ENCODE measurements at regions not wholly inside any gene's neighbourhood (a gene's known extent, or its start where the extent isn't known, plus 50 kb on each side); places are given as distances from the start of the nearest gene placed in this dataset.

GRCh38 chr5:8949908-8950307, 596.0 kb downstream of the SEMA5A start:
- no peak overlapping the region for H3K4me3 ChIP-seq (replicated peaks; ENCODE audit: low read depth, low read length)
- DNase-seq (ENCODE audit: low read depth): no peak
- TF ChIP-seq, protein P1, sequence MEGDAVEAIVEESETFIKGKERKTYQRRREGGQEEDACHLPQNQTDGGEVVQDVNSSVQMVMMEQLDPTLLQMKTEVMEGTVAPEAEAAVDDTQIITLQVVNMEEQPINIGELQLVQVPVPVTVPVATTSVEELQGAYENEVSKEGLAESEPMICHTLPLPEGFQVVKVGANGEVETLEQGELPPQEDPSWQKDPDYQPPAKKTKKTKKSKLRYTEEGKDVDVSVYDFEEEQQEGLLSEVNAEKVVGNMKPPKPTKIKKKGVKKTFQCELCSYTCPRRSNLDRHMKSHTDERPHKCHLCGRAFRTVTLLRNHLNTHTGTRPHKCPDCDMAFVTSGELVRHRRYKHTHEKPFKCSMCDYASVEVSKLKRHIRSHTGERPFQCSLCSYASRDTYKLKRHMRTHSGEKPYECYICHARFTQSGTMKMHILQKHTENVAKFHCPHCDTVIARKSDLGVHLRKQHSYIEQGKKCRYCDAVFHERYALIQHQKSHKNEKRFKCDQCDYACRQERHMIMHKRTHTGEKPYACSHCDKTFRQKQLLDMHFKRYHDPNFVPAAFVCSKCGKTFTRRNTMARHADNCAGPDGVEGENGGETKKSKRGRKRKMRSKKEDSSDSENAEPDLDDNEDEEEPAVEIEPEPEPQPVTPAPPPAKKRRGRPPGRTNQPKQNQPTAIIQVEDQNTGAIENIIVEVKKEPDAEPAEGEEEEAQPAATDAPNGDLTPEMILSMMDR (IDR thresholded peaks at IDR 0.05; ENCODE audit: low read length, missing control alignments): no peak

DNA sequence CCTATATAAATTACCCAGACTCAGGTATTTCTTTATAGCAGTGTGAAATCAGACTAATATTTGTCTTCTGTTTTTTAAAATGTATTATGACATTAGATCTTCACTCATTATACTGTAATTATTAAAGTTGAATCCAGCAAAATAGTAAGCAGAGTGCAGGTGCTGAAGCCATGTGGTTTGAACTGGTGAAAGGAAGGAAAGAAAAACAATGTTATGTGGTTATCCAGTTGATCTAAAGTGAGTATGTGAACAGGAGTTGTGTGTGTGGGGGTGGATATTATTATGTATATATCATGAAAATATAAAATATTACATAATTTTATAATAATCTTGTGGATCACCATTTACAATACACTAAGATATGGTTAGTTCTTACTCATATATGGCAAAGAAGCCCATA, 593.7 kb downstream of the SEMA5A start:
- no peak overlapping the region for H3K4me3 ChIP-seq (replicated peaks; ENCODE audit: low read depth, low read length)
- TF ChIP-seq, protein P1 (IDR thresholded peaks at IDR 0.05; ENCODE audit: low read length, missing control alignments): no peak
- DNase-seq (ENCODE audit: low read depth): no peak

GRCh38 chr5:8953016-8953415, 592.9 kb downstream of the SEMA5A start:
- DNase-seq (ENCODE audit: low read depth): no peak
- TF ChIP-seq, protein P1 (IDR thresholded peaks at IDR 0.05; ENCODE audit: low read length, missing control alignments): no peak
- no peak overlapping the region for H3K4me3 ChIP-seq (replicated peaks; ENCODE audit: low read depth, low read length)

DNA sequence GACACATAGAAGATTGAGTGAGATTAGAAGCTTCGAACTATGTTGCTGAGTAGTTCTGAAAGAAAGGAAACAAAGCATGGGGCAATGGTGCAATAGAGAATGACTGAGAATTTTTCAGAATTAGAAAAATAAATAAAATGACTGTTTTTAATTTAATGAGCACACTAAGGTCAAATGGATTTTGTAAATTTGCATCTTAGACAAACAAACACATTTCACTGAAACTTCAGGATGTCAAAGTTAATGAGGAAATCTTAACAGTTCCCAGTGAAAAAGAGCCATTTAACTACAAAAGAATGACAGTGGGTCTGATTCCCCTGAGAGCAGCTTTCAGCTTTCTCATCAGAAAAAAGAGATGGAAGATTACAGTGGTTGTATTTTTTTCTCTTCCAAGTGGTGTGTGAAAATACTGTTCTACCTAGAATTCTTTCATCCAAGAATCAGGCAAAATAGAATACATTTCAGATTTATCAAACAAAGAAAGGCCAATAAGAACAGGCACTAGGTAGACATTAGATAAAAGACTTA, 591.9 kb downstream of the SEMA5A start:
- DNase-seq (ENCODE audit: low read depth): no peak
- TF ChIP-seq, protein P1 (IDR thresholded peaks at IDR 0.05; ENCODE audit: low read length, missing control alignments): no peak

GRCh38 chr5:8954801-8955200, 591.1 kb downstream of the SEMA5A start:
- DNase-seq (ENCODE audit: low read depth): no peak
- H3K4me3 ChIP-seq (replicated peaks; ENCODE audit: low read depth, low read length): no peak overlapping the region
- TF ChIP-seq, protein P1 (IDR thresholded peaks at IDR 0.05; ENCODE audit: low read length, missing control alignments): peak; percentile 21

More for the DNA sequence above, 591.9 kb downstream of the SEMA5A start:
- H3K4me3 ChIP-seq (replicated peaks; ENCODE audit: low read depth, low read length): no peak overlapping the region

DNA sequence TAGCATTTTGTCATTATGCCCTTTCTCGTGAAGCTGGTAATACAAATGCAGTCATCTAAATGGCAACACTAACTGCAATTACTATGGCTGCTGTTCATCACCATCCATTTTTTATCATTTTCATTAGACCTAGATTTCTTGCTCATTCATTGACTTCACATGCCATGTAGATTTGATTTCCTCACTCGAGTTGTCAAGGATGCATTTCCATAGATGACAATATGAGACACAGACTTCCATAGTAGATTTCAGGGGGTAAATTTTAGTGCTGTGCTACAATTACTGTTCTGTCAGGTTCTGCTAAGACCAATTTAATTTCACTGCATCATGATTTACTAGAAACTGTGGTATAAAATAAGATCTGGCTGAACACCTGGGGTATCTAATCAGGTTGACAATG, 589.2 kb downstream of the SEMA5A start:
- TF ChIP-seq, protein P1 (IDR thresholded peaks at IDR 0.05; ENCODE audit: low read length, missing control alignments): no peak
- no peak for DNase-seq (ENCODE audit: low read depth)

DNA sequence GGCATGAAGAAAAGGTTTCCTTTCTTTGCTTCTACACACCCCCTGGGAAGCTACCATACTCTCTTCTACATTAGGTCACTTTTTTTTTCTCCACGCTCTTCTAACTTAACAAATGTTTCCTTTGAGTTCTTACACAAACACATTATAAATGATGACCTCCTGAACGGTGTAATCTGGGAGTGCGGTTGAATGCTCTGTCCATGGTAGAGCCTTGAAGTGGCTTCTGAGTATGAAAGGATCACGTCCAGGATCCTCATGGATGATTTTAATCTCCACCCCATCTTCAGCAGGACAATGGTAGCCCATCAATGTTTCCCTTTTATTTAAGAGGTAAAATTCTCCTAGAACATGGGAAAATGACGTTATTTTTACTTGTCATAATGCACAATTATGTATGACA, 587.3 kb downstream of the SEMA5A start:
- TF ChIP-seq, protein P1 (IDR thresholded peaks at IDR 0.05; ENCODE audit: low read length, missing control alignments): no peak
- DNase-seq (ENCODE audit: low read depth): no peak
- H3K4me3 ChIP-seq (replicated peaks; ENCODE audit: low read depth, low read length): no peak overlapping the region

More for the DNA sequence above, 589.2 kb downstream of the SEMA5A start:
- H3K4me3 ChIP-seq (replicated peaks; ENCODE audit: low read depth, low read length): no peak overlapping the region

Measured in fibroblast of pulmonary artery (primary cell).